BJ (cell line): ENCODE measurements at regions not wholly inside any gene's neighbourhood (a gene's known extent, or its start where the extent isn't known, plus 50 kb on each side); places are given as distances from the start of the nearest gene placed in this dataset.

ENCODE experiments used
- CTCF ChIA-PET: fragments of 350-600 bp; formaldehyde crosslinking; extraction: SDS; loops from one replicate; lab custom pipeline; 2021; ENCODE audit warnings: antibody characterized with exemption, inconsistent platforms; lab: Yijun Ruan, JAX
- POLR2A ChIA-PET: fragments of 300-600 bp; sonication (Branson Sonifier 250); formaldehyde crosslinking; extraction: SDS; loops from one replicate; lab custom pipeline; 2021; ENCODE audit warnings: antibody characterized with exemption; lab: Charles Lee
- DNase-seq: peaks from one replicate; pipeline ENCODE4 v3.0.0-alpha.2; 2011; ENCODE audit warnings: low read depth
- H3K27me3 ChIP-seq: 2 replicates; pipeline ENCODE4 v1.6.0; 2011; ENCODE audit warnings: low read length; ENCODE audit not compliant: control insufficient read depth, insufficient read depth
- H3K36me3 ChIP-seq: 2 replicates; pipeline ENCODE4 v1.5.1; 2011; ENCODE audit warnings: low read length; ENCODE audit not compliant: control insufficient read depth, insufficient read depth
- H3K4me3 ChIP-seq: 2 replicates; pipeline ENCODE4 v1.5.1; 2011; ENCODE audit warnings: low read depth, mild to moderate bottlenecking, control low read depth, low read length
- CTCF ChIP-seq: IDR thresholded peaks from 2 replicates; pipeline ENCODE4 v1.5.1; 2011; ENCODE audit warnings: low read depth, mild to moderate bottlenecking, control low read depth, inconsistent platforms, low read length, moderate library complexity; ENCODE audit not compliant: insufficient read depth

GRCh38 chr5:77569409-77569808, 69.1 kb downstream of the OTP start:
- no peak for TF ChIP-seq CTCF
- Histone ChIP-seq H3K4me3 (no peak overlapping the region), H3K36me3 (no peaks in the 10 kb centered on the region), H3K27me3 (peaks cover 13% of the 10 kb centered on the region)
- CTCF ChIA-PET = no interaction called here
- no peak for DNase-seq
- POLR2A ChIA-PET = no interaction called here

GRCh38 chr5:77568555-77568954, 70.0 kb downstream of the OTP start:
- H3K27me3 ChIP-seq = peaks cover 12% of the 10 kb centered on the region
- DNase-seq = no peak
- POLR2A ChIA-PET = no interaction called here
- no peak overlapping the region for H3K4me3 ChIP-seq
- no peaks in the 10 kb centered on the region for H3K36me3 ChIP-seq
- TF ChIP-seq CTCF = no peak
- CTCF ChIA-PET = no interaction called here

- CTCF ChIA-PET = no interaction called here
- H3K27me3 ChIP-seq = peaks cover 9% of the 10 kb centered on the region
- POLR2A ChIA-PET = no interaction called here
These were observed 70.4 kb downstream of the OTP start for GRCh38 chr5:77568082-77568481.

GRCh38 chr5:77563475-77563874, 71.4 kb upstream of the WDR41 start:
- POLR2A ChIA-PET = no interaction called here
- CTCF ChIA-PET = no interaction called here
- TF ChIP-seq CTCF = no peak
- peaks cover 6% of the 10 kb centered on the region for H3K27me3 ChIP-seq
- no peak overlapping the region for H3K4me3 ChIP-seq
- DNase-seq = no peak
- H3K36me3 ChIP-seq = no peaks in the 10 kb centered on the region

More at GRCh38 chr5:77568082-77568481, 70.4 kb downstream of the OTP start:
- DNase-seq = no peak
- H3K4me3 ChIP-seq = no peak overlapping the region
- H3K36me3 ChIP-seq = no peaks in the 10 kb centered on the region
- TF ChIP-seq CTCF = no peak

GRCh38 chr5:77561965-77562364, 69.8 kb upstream of the WDR41 start:
- Histone ChIP-seq H3K4me3 (no peak overlapping the region), H3K27me3 (peaks cover 6% of the 10 kb centered on the region), H3K36me3 (no peaks in the 10 kb centered on the region)
- ChIA-PET CTCF (no interaction called here), POLR2A (no interaction called here)
- no peak for TF ChIP-seq CTCF
- DNase-seq = no peak
